ENCODE measurements at regions not wholly inside any gene's neighbourhood (a gene's known extent, or its start where the extent isn't known, plus 50 kb on each side); places are given as distances from the start of the nearest gene placed in this dataset.

DNA sequence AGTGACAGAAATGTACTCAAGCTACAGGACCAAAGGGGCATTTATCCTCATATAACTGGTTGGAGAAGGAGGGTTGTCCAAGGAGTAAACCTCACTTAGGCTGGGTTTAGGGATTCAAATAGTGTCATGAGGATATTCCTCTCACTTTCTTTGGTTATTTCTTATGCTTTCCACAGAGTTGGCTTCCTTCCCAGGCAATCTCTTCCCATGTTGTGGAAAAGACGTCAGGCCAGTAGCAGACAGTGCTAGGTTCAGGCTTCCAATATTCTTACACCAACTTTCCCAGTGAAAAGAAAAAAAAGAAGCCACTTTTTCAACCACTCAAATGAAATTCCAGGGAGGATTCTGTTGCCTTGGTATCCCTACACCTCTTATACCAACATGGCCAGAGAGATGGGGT is 653.0 kb downstream of the C4orf33 start (continued):
- TF ChIP-seq, protein P1, sequence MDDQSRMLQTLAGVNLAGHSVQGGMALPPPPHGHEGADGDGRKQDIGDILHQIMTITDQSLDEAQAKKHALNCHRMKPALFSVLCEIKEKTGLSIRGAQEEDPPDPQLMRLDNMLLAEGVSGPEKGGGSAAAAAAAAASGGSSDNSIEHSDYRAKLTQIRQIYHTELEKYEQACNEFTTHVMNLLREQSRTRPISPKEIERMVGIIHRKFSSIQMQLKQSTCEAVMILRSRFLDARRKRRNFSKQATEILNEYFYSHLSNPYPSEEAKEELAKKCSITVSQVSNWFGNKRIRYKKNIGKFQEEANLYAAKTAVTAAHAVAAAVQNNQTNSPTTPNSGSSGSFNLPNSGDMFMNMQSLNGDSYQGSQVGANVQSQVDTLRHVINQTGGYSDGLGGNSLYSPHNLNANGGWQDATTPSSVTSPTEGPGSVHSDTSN (IDR thresholded peaks at IDR 0.05): no peak
- TF ChIP-seq, protein P2, sequence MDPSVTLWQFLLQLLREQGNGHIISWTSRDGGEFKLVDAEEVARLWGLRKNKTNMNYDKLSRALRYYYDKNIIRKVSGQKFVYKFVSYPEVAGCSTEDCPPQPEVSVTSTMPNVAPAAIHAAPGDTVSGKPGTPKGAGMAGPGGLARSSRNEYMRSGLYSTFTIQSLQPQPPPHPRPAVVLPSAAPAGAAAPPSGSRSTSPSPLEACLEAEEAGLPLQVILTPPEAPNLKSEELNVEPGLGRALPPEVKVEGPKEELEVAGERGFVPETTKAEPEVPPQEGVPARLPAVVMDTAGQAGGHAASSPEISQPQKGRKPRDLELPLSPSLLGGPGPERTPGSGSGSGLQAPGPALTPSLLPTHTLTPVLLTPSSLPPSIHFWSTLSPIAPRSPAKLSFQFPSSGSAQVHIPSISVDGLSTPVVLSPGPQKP (IDR thresholded peaks at IDR 0.05; ENCODE audit: low read depth, low read length): no peak

DNA sequence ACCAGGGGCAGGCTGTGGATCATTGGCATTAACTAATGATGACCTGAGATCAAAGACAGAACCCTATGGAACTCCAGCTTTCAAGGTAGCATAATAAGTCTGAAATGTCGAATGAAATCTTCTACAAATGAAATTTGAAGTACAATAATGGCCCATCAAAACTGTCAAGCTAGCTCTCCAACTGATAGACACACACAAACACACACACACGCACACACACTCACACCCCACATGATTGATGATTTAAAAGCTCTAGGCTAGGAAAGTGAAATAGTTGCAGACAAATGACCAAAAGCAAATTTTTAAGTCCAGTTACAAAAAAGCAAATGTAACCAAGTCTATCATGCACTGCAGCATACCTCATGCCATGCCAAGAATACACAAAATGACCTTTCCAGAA is 655.7 kb downstream of the C4orf33 start:
- 16% methylated on average over 2 of the region's 2 CpGs for WGBS (ENCODE audit: missing lambda C conversion rate)
- ChIA-PET POLR2A (no interaction called here), CTCF (no interaction called here)
- H3K4me3 ChIP-seq: no peak overlapping the region
- H3K27ac ChIP-seq: no peak overlapping the region
- no peaks in the 10 kb centered on the region for H3K9me3 ChIP-seq
- no peaks in the 10 kb centered on the region for H3K4me1 ChIP-seq
- TF ChIP-seq GATA3 (IDR thresholded peaks at IDR 0.05; ENCODE audit: borderline replicate concordance): no peak
- no peak for TF ChIP-seq HDAC2 (IDR thresholded peaks at IDR 0.05)
- TF ChIP-seq, protein P3, sequence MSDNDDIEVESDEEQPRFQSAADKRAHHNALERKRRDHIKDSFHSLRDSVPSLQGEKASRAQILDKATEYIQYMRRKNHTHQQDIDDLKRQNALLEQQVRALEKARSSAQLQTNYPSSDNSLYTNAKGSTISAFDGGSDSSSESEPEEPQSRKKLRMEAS (IDR thresholded peaks at IDR 0.05): no peak
- TF ChIP-seq, protein P4, sequence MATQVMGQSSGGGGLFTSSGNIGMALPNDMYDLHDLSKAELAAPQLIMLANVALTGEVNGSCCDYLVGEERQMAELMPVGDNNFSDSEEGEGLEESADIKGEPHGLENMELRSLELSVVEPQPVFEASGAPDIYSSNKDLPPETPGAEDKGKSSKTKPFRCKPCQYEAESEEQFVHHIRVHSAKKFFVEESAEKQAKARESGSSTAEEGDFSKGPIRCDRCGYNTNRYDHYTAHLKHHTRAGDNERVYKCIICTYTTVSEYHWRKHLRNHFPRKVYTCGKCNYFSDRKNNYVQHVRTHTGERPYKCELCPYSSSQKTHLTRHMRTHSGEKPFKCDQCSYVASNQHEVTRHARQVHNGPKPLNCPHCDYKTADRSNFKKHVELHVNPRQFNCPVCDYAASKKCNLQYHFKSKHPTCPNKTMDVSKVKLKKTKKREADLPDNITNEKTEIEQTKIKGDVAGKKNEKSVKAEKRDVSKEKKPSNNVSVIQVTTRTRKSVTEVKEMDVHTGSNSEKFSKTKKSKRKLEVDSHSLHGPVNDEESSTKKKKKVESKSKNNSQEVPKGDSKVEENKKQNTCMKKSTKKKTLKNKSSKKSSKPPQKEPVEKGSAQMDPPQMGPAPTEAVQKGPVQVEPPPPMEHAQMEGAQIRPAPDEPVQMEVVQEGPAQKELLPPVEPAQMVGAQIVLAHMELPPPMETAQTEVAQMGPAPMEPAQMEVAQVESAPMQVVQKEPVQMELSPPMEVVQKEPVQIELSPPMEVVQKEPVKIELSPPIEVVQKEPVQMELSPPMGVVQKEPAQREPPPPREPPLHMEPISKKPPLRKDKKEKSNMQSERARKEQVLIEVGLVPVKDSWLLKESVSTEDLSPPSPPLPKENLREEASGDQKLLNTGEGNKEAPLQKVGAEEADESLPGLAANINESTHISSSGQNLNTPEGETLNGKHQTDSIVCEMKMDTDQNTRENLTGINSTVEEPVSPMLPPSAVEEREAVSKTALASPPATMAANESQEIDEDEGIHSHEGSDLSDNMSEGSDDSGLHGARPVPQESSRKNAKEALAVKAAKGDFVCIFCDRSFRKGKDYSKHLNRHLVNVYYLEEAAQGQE (IDR thresholded peaks at IDR 0.05): no peak
- TF ChIP-seq ZNF302 (CRISPR knock-in tag; IDR thresholded peaks at IDR 0.05): no peak
- no peak for TF ChIP-seq RARB (CRISPR knock-in tag; IDR thresholded peaks at IDR 0.05)
- TF ChIP-seq, protein P5, sequence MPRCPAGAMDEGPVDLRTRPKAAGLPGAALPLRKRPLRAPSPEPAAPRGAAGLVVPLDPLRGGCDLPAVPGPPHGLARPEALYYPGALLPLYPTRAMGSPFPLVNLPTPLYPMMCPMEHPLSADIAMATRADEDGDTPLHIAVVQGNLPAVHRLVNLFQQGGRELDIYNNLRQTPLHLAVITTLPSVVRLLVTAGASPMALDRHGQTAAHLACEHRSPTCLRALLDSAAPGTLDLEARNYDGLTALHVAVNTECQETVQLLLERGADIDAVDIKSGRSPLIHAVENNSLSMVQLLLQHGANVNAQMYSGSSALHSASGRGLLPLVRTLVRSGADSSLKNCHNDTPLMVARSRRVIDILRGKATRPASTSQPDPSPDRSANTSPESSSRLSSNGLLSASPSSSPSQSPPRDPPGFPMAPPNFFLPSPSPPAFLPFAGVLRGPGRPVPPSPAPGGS (IDR thresholded peaks at IDR 0.05): no peak
- TF ChIP-seq SREBF2 (IDR thresholded peaks at IDR 0.05): no peak
- TF ChIP-seq FOSL2 (IDR thresholded peaks at IDR 0.05): no peak
- TF ChIP-seq FOSL2 (CRISPR knock-in tag; IDR thresholded peaks at IDR 0.05): no peak
- no peak for TF ChIP-seq RFX5 (IDR thresholded peaks at IDR 0.05)
- TF ChIP-seq, protein P6, sequence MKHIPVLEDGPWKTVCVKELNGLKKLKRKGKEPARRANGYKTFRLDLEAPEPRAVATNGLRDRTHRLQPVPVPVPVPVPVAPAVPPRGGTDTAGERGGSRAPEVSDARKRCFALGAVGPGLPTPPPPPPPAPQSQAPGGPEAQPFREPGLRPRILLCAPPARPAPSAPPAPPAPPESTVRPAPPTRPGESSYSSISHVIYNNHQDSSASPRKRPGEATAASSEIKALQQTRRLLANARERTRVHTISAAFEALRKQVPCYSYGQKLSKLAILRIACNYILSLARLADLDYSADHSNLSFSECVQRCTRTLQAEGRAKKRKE (CRISPR knock-in tag; IDR thresholded peaks at IDR 0.05; ENCODE audit: low read depth): no peak
- TF ChIP-seq RCOR1 (IDR thresholded peaks at IDR 0.05; ENCODE audit: low read depth, low read length): no peak
- no peak for TF ChIP-seq BHLHE40 (IDR thresholded peaks at IDR 0.05; ENCODE audit: low read depth, low read length)
- no peak for TF ChIP-seq RAD21 (conservative IDR thresholded peaks at IDR 0.05 in 1 of 2, IDR thresholded peaks at IDR 0.05 in 1 of 2)
- TF ChIP-seq, protein P7, sequence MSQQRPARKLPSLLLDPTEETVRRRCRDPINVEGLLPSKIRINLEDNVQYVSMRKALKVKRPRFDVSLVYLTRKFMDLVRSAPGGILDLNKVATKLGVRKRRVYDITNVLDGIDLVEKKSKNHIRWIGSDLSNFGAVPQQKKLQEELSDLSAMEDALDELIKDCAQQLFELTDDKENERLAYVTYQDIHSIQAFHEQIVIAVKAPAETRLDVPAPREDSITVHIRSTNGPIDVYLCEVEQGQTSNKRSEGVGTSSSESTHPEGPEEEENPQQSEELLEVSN (IDR thresholded peaks at IDR 0.05; ENCODE audit: borderline replicate concordance, low read depth): no peak
- ATAC-seq (no peak), DNase-seq (ENCODE audit: low read depth in 1 of 2, low spot score in 1 of 2) (no peak), FAIRE-seq (no peak)
- H3K4me2 ChIP-seq: no peak overlapping the region

All from A549 (cell line).